ENCODE measurements at regions not wholly inside any gene's neighbourhood (a gene's known extent, or its start where the extent isn't known, plus 50 kb on each side); places are given as distances from the start of the nearest gene placed in this dataset.

DNA sequence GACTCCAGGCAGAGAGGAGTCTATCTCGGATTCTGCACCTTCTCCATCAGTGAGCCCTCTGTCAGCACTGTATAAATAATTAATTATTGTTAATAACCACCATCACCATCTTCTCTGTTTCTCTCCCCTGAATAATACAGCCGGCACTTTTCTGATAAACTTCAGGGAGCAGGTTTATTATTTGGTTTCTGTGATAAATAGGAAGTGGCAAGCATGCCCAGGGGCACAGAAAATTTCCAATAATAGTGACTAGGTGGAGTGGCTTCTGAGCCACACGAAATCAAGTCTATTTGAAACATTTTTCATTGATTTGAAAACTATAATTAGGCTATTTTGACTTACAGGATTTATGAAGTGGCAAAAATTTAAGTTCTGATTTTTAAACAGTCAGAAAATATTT is 186.8 kb upstream of the TMEM229A start:
- TF ChIP-seq POLR2A (IDR thresholded peaks at IDR 0.05), result no peak
- no peak for TF ChIP-seq CTCF (IDR thresholded peaks at IDR 0.05)
